ENCODE measurements at regions not wholly inside any gene's neighbourhood (a gene's known extent, or its start where the extent isn't known, plus 50 kb on each side); places are given as distances from the start of the nearest gene placed in this dataset.
"Not testable (repeated sequence)": the region's sequence is repeated elsewhere in the genome, so short reads cannot be mapped to it uniquely, and the experiment has no call there.

GRCh38 chr1:99444211-99444927, 180.1 kb downstream of the PLPPR4 start:
- not testable (repeated sequence) for DNase-seq (ENCODE audit: low spot score)

- DNase-seq (ENCODE audit: low spot score), result no peak
These were observed 180.8 kb downstream of the PLPPR4 start for GRCh38 chr1:99445071-99445470.

GRCh38 chr1:99445486-99445885, 181.2 kb downstream of the PLPPR4 start:
- DNase-seq (ENCODE audit: low spot score), result no peak

- DNase-seq (ENCODE audit: low spot score), result no peak
These were observed 183.4 kb downstream of the PLPPR4 start for GRCh38 chr1:99447721-99448120.

- no peak for DNase-seq (ENCODE audit: low spot score)
These were observed 190.2 kb upstream of the PALMD start for GRCh38 chr1:99455760-99456159.

- peak; percentile 69 for DNase-seq (ENCODE audit: low spot score)
These were observed 189.4 kb upstream of the PALMD start for GRCh38 chr1:99456536-99456935.

- DNase-seq (ENCODE audit: low spot score), result peak; percentile 76
These were observed 188.3 kb upstream of the PALMD start for GRCh38 chr1:99457381-99458165.

- no peak for DNase-seq (ENCODE audit: low spot score)
These were observed 184.4 kb upstream of the PALMD start for GRCh38 chr1:99461499-99461898.

- DNase-seq (ENCODE audit: low spot score), result no peak
These were observed 181.2 kb upstream of the PALMD start for GRCh38 chr1:99464738-99465137.

- DNase-seq (ENCODE audit: low spot score), result peak; percentile 78
These were observed 180.6 kb upstream of the PALMD start for GRCh38 chr1:99465176-99465900.

GRCh38 chr1:99467645-99468044, 178.3 kb upstream of the PALMD start:
- DNase-seq (ENCODE audit: low spot score), result no peak

GRCh38 chr1:99469550-99469971, 176.4 kb upstream of the PALMD start:
- peak; percentile 7 for DNase-seq (ENCODE audit: low spot score)

- peak; percentile 32 for DNase-seq (ENCODE audit: low spot score)
These were observed 173.0 kb upstream of the PALMD start for GRCh38 chr1:99472893-99473292.

GRCh38 chr1:99474350-99474893, 171.5 kb upstream of the PALMD start:
- no peak for DNase-seq (ENCODE audit: low spot score)

GRCh38 chr1:99476058-99476457, 169.9 kb upstream of the PALMD start:
- no peak for DNase-seq (ENCODE audit: low spot score)

- peak; percentile 25 for DNase-seq (ENCODE audit: low spot score)
These were observed 164.4 kb upstream of the PALMD start for GRCh38 chr1:99481391-99481996.

- DNase-seq (ENCODE audit: low spot score), result no peak
These were observed 163.6 kb upstream of the PALMD start for GRCh38 chr1:99482286-99482685.

GRCh38 chr1:99482750-99483149, 163.2 kb upstream of the PALMD start:
- no peak for DNase-seq (ENCODE audit: low spot score)

- DNase-seq (ENCODE audit: low spot score), result no peak
These were observed 155.9 kb upstream of the PALMD start for GRCh38 chr1:99490031-99490430.

- DNase-seq (ENCODE audit: low spot score), result no peak
These were observed 149.8 kb upstream of the PALMD start for GRCh38 chr1:99496067-99496466.

- DNase-seq (ENCODE audit: low spot score), result no peak
These were observed 148.2 kb upstream of the PALMD start for GRCh38 chr1:99497690-99498089.

- no peak for DNase-seq (ENCODE audit: low spot score)
These were observed 145.4 kb upstream of the PALMD start for GRCh38 chr1:99500541-99500940.
